CD14-positive monocyte (primary cell): ENCODE measurements at regions not wholly inside any gene's neighbourhood (a gene's known extent, or its start where the extent isn't known, plus 50 kb on each side); places are given as distances from the start of the nearest gene placed in this dataset.

ENCODE experiments used
- DNase-seq, 3 donors: peaks; one replicate each; pipeline ENCODE4 v3.0.0-alpha.2; 2011 to 2022
- H2AFZ ChIP-seq: 2 replicates; pipeline ENCODE4 v1.6.0; 2012; ENCODE audit warnings: mild to moderate bottlenecking, low read depth, low read length, inconsistent platforms; ENCODE audit not compliant: insufficient read depth, poor library complexity, severe bottlenecking
- H3K27ac ChIP-seq, 2 donors: 1 replicate in 1 of 2; 2 replicates in 1 of 2; pipeline ENCODE4 v1.5.1; 2012 to 2013; ENCODE audit warnings: low read length in 2 of 2, control low read depth in 1 of 2, inconsistent platforms in 1 of 2, low read depth in 1 of 2, mild to moderate bottlenecking in 1 of 2
- H3K27me3 ChIP-seq, 2 donors: one replicate each; pipeline versions ENCODE4 v1.6.0 to v1.6.1; 2011 to 2013; ENCODE audit warnings: low read length in 2 of 2; ENCODE audit not compliant: control insufficient read depth in 2 of 2, insufficient read depth in 2 of 2
- H3K36me3 ChIP-seq, 2 donors: replicated peaks in 1 of 2; 1 replicate in 1 of 2; 2 replicates in 1 of 2; pipeline versions ENCODE4 v1.5.1 to v1.6.1; 2012 to 2013; ENCODE audit warnings: low read length in 2 of 2, control low read depth in 1 of 2, inconsistent platforms in 1 of 2, mild to moderate bottlenecking in 1 of 2; ENCODE audit not compliant: insufficient read depth in 2 of 2, control insufficient read depth in 1 of 2
- H3K4me1 ChIP-seq, 2 donors: 1 replicate in 1 of 2; 2 replicates in 1 of 2; pipeline versions ENCODE4 v1.5.1 to v1.6.1; 2012 to 2013; ENCODE audit warnings: low read length in 2 of 2, control low read depth in 1 of 2, inconsistent platforms in 1 of 2, mild to moderate bottlenecking in 1 of 2, moderate library complexity in 1 of 2; ENCODE audit not compliant: insufficient read depth in 2 of 2, control insufficient read depth in 1 of 2
- H3K4me2 ChIP-seq: replicated peaks from 2 replicates; pipeline ENCODE3; 2012; ENCODE audit warnings: low read length, moderate library complexity, mild to moderate bottlenecking; ENCODE audit not compliant: poor library complexity, severe bottlenecking; ENCODE audit errors: extremely low read depth
- H3K4me3 ChIP-seq, 3 experiments: fragments of 200-600 bp in 1 of 3; sonication (generic) in 1 of 3; replicated peaks in 1 of 3; 1 replicate in 2 of 3; 2 replicates in 1 of 3; pipeline ENCODE4 v1.5.1; 2011 to 2013; ENCODE audit warnings: low read length in 3 of 3, mild to moderate bottlenecking in 3 of 3, control low read depth in 2 of 3, low read depth in 2 of 3, inconsistent platforms in 1 of 3, moderate library complexity in 1 of 3
- H3K79me2 ChIP-seq: 2 replicates; pipeline ENCODE4 v1.6.0; 2012; ENCODE audit warnings: mild to moderate bottlenecking, control low read depth, inconsistent platforms, low read length, moderate library complexity; ENCODE audit not compliant: insufficient read depth
- H3K9ac ChIP-seq: 2 replicates; pipeline ENCODE4 v1.6.0; 2017; ENCODE audit warnings: low read length, mild to moderate bottlenecking; ENCODE audit not compliant: insufficient read depth, poor library complexity, severe bottlenecking
- H3K9me3 ChIP-seq, 2 donors: replicated peaks in 1 of 2; 1 replicate in 1 of 2; 2 replicates in 1 of 2; pipeline versions ENCODE4 v1.5.1 to v1.6.1; 2012 to 2013; ENCODE audit warnings: low read length in 2 of 2, control low read depth in 1 of 2; ENCODE audit not compliant: control insufficient read depth in 1 of 2, insufficient read depth in 1 of 2
- H4K20me1 ChIP-seq: 2 replicates; pipeline ENCODE4 v1.6.0; 2012; ENCODE audit warnings: mild to moderate bottlenecking, low read length, control low read depth, moderate library complexity; ENCODE audit not compliant: insufficient read depth
- H3K27ac Mint-ChIP-seq, 7 donors: one replicate each; pipeline ENCODE4 v1.8.0; 2020; ENCODE audit warnings: mild to moderate bottlenecking in 7 of 7, mixed read lengths in 7 of 7, moderate library complexity in 6 of 7, inconsistent platforms in 2 of 7
- H3K27me3 Mint-ChIP-seq, 3 donors: one replicate each; pipeline ENCODE4 v1.8.0; 2021 to 2022; ENCODE audit warnings: low read depth in 3 of 3, mild to moderate bottlenecking in 3 of 3, mixed read lengths in 3 of 3, moderate library complexity in 3 of 3, inconsistent platforms in 1 of 3
- H3K36me3 Mint-ChIP-seq, 2 donors: one replicate each; pipeline ENCODE4 v1.8.0; 2020; ENCODE audit warnings: mixed read lengths in 2 of 2, inconsistent platforms in 1 of 2, mild to moderate bottlenecking in 1 of 2
- H3K4me1 Mint-ChIP-seq: one replicate; pipeline ENCODE4 v1.8.0; 2020; ENCODE audit warnings: mild to moderate bottlenecking, mixed read lengths
- H3K4me3 Mint-ChIP-seq, 2 donors: one replicate each; pipeline ENCODE4 v1.8.0; 2020; ENCODE audit warnings: mild to moderate bottlenecking in 2 of 2, mixed read lengths in 2 of 2, moderate library complexity in 1 of 2
- H3K9me3 Mint-ChIP-seq, 7 donors: one replicate each; pipeline ENCODE4 v1.8.0; 2020 to 2022; ENCODE audit warnings: mixed read lengths in 7 of 7, mild to moderate bottlenecking in 6 of 7, moderate library complexity in 6 of 7, inconsistent platforms in 2 of 7
- CTCF ChIP-seq: fragments of 200-600 bp; IDR thresholded peaks from one replicate; pipeline ENCODE4 v1.8.0; 2022; ENCODE audit warnings: antibody characterized with exemption, mild to moderate bottlenecking
- WGBS: methylation state at CpG from one replicate; pipeline ENCODE4 v1.1.5; 2013; ENCODE audit warnings: missing lambda C conversion rate; ENCODE audit not compliant: insufficient coverage; 5-methylcytosine and 5-hydroxymethylcytosine counted together
- intact Hi-C, 2 donors: fragments of 100-400 bp; cut with micrococcal nuclease; formaldehyde crosslinking; loops; one replicate each; pipeline versions ENCODE4 v1.15.0 to v1.15.1; 2023

DNA sequence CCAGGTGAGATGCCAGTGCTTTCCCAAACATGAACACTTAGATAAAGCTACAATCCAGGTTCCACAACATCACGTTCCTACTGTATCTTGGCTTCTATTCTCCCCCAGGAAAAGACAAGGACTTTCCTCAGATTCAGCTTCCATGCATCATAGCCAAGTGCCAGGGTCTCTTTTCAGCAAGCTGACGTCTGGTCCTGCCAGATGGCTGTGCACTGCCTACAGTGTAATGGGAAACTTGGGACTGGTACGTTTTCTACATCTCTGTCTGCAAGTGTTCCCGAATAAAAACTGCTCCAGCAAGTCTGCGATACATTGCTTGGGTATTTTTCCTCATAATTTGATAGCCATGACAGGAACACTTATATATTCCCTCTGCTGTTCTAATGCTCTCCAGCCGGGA is 412.5 kb downstream of the FAM181B start:
- Histone ChIP-seq H4K20me1 (no peaks in the 10 kb centered on the region), H3K79me2 (no peaks in the 10 kb centered on the region), H3K9me3 (no peaks in the 10 kb centered on the region), H3K9ac (no peak overlapping the region), H3K27me3 (no peaks in the 10 kb centered on the region), H3K4me3 (no peak overlapping the region), H2AFZ (no peak overlapping the region), H3K36me3 (no peaks in the 10 kb centered on the region), H3K4me1 (no peaks in the 10 kb centered on the region), H3K4me2 (no peak overlapping the region), H3K27ac (no peak overlapping the region)
- H3K4me1 Mint-ChIP-seq, result no peaks in the 10 kb centered on the region
- no peak for TF ChIP-seq CTCF
- no peak for DNase-seq
- no peak overlapping the region for H3K4me3 Mint-ChIP-seq
- no peak overlapping the region for H3K27ac Mint-ChIP-seq
- peaks cover 0 to 3% (median 0%) of the 10 kb centered on the region in 7 donors for H3K9me3 Mint-ChIP-seq
- H3K36me3 Mint-ChIP-seq, result no peaks in the 10 kb centered on the region
- WGBS, result 83% methylated on average over 5 of the region's 6 CpGs
- peaks cover 0 to 4% (median 1%) of the 10 kb centered on the region in 3 donors for H3K27me3 Mint-ChIP-seq
- intact Hi-C loops, result no loop called here

- intact Hi-C loops, result no loop called here
- Histone ChIP-seq H3K36me3 (no peaks in the 10 kb centered on the region), H3K4me1 (no peaks in the 10 kb centered on the region), H3K4me3 (no peak overlapping the region), H3K27me3 (no peaks in the 10 kb centered on the region), H2AFZ (no peak overlapping the region), H3K9ac (no peak overlapping the region), H3K9me3 (no peaks in the 10 kb centered on the region), H3K79me2 (no peaks in the 10 kb centered on the region), H3K4me2 (no peak overlapping the region), H4K20me1 (no peaks in the 10 kb centered on the region), H3K27ac (no peak overlapping the region)
- 14% methylated on average over 3 of the region's 4 CpGs for WGBS
- no peak overlapping the region for H3K27ac Mint-ChIP-seq
- H3K36me3 Mint-ChIP-seq, result no peaks in the 10 kb centered on the region
- no peak for DNase-seq
- H3K9me3 Mint-ChIP-seq, result peaks cover 0 to 3% (median 0%) of the 10 kb centered on the region in 7 donors
- H3K27me3 Mint-ChIP-seq, result peaks cover 0 to 3% (median 0%) of the 10 kb centered on the region in 3 donors
- TF ChIP-seq CTCF, result no peak
- H3K4me3 Mint-ChIP-seq, result no peak overlapping the region
- no peaks in the 10 kb centered on the region for H3K4me1 Mint-ChIP-seq
Measured at GRCh38 chr11:82315093-82315492, 418.6 kb downstream of the FAM181B start.
